HFF-Myc (cell line): ENCODE measurements at regions not wholly inside any gene's neighbourhood (a gene's known extent, or its start where the extent isn't known, plus 50 kb on each side); places are given as distances from the start of the nearest gene placed in this dataset.
"Not testable (repeated sequence)": the region's sequence is repeated elsewhere in the genome, so short reads cannot be mapped to it uniquely, and the experiment has no call there.

ENCODE experiments used
- DNase-seq: peaks from one replicate; pipeline ENCODE4 v3.0.0-alpha.2; 2011; ENCODE audit warnings: low read depth; ENCODE audit errors: extremely low read depth
- H3K4me3 ChIP-seq: replicated peaks from 2 replicates; pipeline ENCODE4 v1.5.1; 2011; ENCODE audit warnings: low read depth, mild to moderate bottlenecking, control low read depth, low read length
- CTCF ChIP-seq: IDR thresholded peaks from 2 replicates; pipeline ENCODE4 v1.5.1; 2012; ENCODE audit warnings: mild to moderate bottlenecking, low read depth, low read length, control low read depth; ENCODE audit errors: missing control alignments

- H3K4me3 ChIP-seq, result no peak overlapping the region
- DNase-seq, result no peak
- TF ChIP-seq CTCF, result no peak
Measured at GRCh38 chr5:152642880-152643279, 237.8 kb upstream of the NMUR2 start.

DNA sequence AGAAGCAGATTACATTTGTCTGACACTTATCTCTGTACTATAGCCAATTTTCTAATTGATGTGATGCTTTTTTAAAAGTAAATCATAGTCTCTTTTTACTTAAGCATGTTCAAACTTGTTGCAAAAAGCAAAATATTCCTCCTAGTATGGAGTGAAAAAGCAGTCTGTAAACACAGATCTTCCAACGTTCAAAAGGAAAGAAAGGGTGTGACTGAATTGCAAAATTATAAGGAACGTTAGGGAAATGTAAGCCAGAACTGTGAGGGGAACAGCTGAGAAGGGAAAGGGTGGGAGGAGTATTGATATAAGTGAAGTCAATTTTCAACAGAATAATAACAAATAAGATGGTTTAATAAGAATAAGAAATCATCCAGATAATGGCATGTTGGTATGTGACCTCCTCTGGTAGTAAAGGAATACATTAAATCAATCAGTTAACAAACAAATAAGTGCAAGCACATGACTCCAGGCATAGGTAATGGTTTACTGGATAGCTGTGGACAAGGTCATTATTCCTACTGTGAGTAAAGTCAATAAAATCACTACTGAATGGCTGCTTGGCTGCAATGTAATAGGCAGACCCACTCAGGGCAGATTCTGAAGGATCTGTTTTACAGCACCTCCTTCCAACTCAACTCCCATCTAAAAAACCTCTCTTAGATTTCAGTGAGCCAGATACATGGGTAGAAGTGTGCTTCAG is 239.1 kb upstream of the NMUR2 start:
- no peak for DNase-seq
- H3K4me3 ChIP-seq, result no peak overlapping the region
- no peak for TF ChIP-seq CTCF

DNA sequence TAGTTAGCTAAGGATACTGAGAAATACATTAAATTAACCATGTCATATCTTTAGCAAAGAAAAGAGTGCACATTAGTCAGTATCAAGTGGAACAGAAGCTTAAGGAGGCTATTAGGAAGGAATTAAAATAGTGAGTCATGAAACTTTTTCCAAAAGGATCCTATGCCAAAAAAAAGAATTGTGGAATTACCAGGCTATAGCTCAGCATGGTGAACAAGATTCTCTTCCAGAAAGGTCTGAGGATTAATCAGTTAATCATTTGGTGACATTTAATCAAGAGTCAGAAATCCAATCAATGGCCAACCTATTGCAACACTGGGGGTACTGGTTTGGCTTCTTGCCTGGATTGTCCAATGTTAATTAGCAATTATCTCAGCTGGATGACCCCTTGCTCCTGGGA is 244.5 kb upstream of the NMUR2 start:
- DNase-seq, result no peak
- TF ChIP-seq CTCF, result no peak

DNA sequence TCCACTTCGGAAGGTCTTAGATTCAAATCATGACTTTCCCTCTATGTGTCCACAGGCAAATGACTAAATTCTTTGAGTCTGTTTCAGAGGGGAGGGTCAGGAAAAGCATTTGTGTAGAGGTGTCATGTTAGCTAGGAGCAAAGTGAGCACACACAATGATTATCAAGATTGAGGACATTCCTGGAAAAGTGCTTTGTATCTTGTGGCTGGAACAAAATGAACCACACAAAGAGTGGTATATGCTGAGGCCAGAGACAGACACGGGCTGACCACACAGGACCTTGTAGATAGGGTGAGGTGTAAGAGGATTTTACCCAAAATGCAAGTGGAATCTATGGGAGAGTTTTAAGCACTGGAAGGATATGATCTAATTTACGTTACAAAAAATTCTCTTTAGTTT is 245.3 kb upstream of the NMUR2 start:
- no peak for DNase-seq

More for the DNA sequence above, 244.5 kb upstream of the NMUR2 start:
- H3K4me3 ChIP-seq, result no peak overlapping the region

DNA sequence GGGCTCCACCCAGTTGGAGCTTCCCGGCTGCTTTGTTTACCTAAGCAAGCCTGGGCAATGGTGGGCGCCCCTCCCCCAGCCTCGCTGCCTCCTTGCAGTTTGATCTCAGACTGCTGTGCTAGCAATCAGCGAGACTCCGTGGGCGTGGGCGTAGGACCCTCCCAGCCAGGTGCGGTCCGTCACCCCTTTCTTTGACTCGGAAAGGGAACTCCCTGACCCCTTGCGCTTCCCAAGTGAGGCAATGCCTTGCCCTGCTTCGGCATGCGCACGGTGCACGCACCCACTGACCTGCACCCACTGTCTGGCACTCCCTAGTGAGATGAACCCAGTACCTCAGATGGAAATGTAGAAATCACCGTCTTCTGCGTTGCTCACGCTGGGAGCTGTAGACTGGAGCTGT is 254.4 kb upstream of the NMUR2 start:
- H3K4me3 ChIP-seq, DNase-seq: not testable (repeated sequence)

More for the DNA sequence above, 245.3 kb upstream of the NMUR2 start:
- H3K4me3 ChIP-seq, result no peak overlapping the region
- TF ChIP-seq CTCF, result no peak

GRCh38 chr5:152673601-152674000 is 268.5 kb upstream of the NMUR2 start:
- H3K4me3 ChIP-seq, result no peak overlapping the region
- DNase-seq, result no peak
- no peak for TF ChIP-seq CTCF

DNA sequence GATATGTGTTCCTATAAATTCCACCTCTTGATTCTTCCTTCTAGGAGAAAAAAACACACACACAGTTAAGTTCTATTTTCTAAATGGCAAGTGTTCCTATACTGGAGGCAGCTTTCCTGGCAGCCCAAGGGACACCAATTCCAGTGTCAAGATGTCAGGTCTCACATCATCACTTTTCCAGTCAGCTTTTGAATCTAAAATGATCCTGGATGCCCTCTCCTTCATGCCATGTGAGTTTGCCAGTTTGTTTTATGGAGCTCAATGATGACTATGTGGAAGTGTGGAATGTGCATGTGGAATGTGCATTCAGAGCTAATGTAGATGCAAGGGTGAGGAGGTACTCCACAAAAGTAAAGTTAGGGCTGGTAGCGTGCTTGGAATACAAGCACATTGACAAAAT is 269.3 kb upstream of the NMUR2 start:
- TF ChIP-seq CTCF, result no peak
- no peak overlapping the region for H3K4me3 ChIP-seq
- DNase-seq, result no peak
